ENCODE measurements at regions not wholly inside any gene's neighbourhood (a gene's known extent, or its start where the extent isn't known, plus 50 kb on each side); places are given as distances from the start of the nearest gene placed in this dataset.

GRCh38 chr5:103883143-103883542 lies 320.6 kb upstream of the NUDT12 start:
- TF ChIP-seq SUZ12 (IDR thresholded peaks at IDR 0.05) (no peak), ZNF384 (IDR thresholded peaks at IDR 0.05) (no peak), FOXA1 (IDR thresholded peaks at IDR 0.05) (no peak), BHLHE40 (IDR thresholded peaks at IDR 0.05; ENCODE audit: borderline replicate concordance) (no peak), ARNT (IDR thresholded peaks at IDR 0.05) (no peak)

Data from HEK293T (cell line).